MM.1S (cell line): ENCODE measurements at regions not wholly inside any gene's neighbourhood (a gene's known extent, or its start where the extent isn't known, plus 50 kb on each side); places are given as distances from the start of the nearest gene placed in this dataset.

Experiments
- DNase-seq: peaks from one replicate; pipeline ENCODE4 v3.0.0-alpha.2; 2015
- H2AFZ ChIP-seq: fragments of 300-600 bp; sonication (generic); 2 replicates; pipeline ENCODE4 v1.6.0; 2016; ENCODE audit warnings: antibody characterized with exemption, low read length
- H3F3A ChIP-seq: fragments of 300-600 bp; sonication (generic); 2 replicates; pipeline ENCODE4 v1.6.1; 2016; ENCODE audit warnings: mild to moderate bottlenecking, antibody characterized with exemption, low read length, moderate library complexity, mixed read lengths; ENCODE audit not compliant: insufficient read depth
- H3K27ac ChIP-seq: fragments of 300-600 bp; sonication (generic); 2 replicates; pipeline ENCODE4 v1.5.1; 2016; ENCODE audit warnings: mild to moderate bottlenecking, low read length
- H3K27me3 ChIP-seq: fragments of 300-600 bp; sonication (generic); replicated peaks from 2 replicates; pipeline ENCODE4 v1.6.0; 2016; ENCODE audit warnings: low read length; ENCODE audit not compliant: insufficient read depth
- H3K36me3 ChIP-seq: fragments of 300-600 bp; sonication (generic); replicated peaks from 2 replicates; pipeline ENCODE4 v1.6.1; 2016; ENCODE audit warnings: mild to moderate bottlenecking, low read length, mixed read lengths; ENCODE audit not compliant: insufficient read depth
- H3K4me1 ChIP-seq: fragments of 300-600 bp; sonication (generic); 2 replicates; pipeline ENCODE4 v1.6.1; 2016; ENCODE audit warnings: low read length, mixed read lengths
- H3K4me2 ChIP-seq: fragments of 300-600 bp; sonication (generic); 2 replicates; pipeline ENCODE4 v1.6.0; 2016; ENCODE audit warnings: low read depth, low read length
- H3K4me3 ChIP-seq: fragments of 300-600 bp; sonication (generic); 2 replicates; pipeline ENCODE4 v1.5.1; 2016; ENCODE audit warnings: low read length, mixed read lengths
- H3K79me2 ChIP-seq: fragments of 300-600 bp; sonication (generic); 2 replicates; pipeline ENCODE4 v1.6.1; 2016; ENCODE audit warnings: mixed run types, low read length, mixed read lengths
- H3K9ac ChIP-seq: fragments of 300-600 bp; sonication (generic); 2 replicates; pipeline ENCODE4 v1.6.1; 2016; ENCODE audit warnings: low read length, mixed read lengths
- H3K9me2 ChIP-seq: fragments of 300-600 bp; sonication (generic); replicated peaks from 2 replicates; pipeline ENCODE4 v1.6.1; 2016; ENCODE audit warnings: mild to moderate bottlenecking, low read length, mixed read lengths; ENCODE audit not compliant: insufficient read depth
- H3K9me3 ChIP-seq: fragments of 300-600 bp; sonication (generic); replicated peaks from 2 replicates; pipeline ENCODE4 v1.6.1; 2016; ENCODE audit warnings: mild to moderate bottlenecking, low read length, mixed read lengths; ENCODE audit not compliant: insufficient read depth
- H4K20me1 ChIP-seq: fragments of 300-600 bp; sonication (generic); 2 replicates; pipeline ENCODE4 v1.6.1; 2016; ENCODE audit warnings: mild to moderate bottlenecking, low read length, moderate library complexity, mixed read lengths; ENCODE audit not compliant: insufficient read depth
- CTCF ChIP-seq: fragments of 300-600 bp; sonication (generic); IDR thresholded peaks from 2 replicates; pipeline ENCODE4 v1.5.1; 2016; ENCODE audit warnings: antibody characterized with exemption, low read length, mixed read lengths
- EZH2 ChIP-seq: fragments of 300-600 bp; sonication (generic); optimal IDR thresholded peaks from 2 replicates; pipeline ENCODE3; 2017; ENCODE audit warnings: low read depth, mild to moderate bottlenecking, antibody characterized with exemption, low read length, mixed read lengths
- EZH2phosphoT487 ChIP-seq: fragments of 300-600 bp; sonication (generic); IDR thresholded peaks from 2 replicates; pipeline ENCODE4 v1.6.1; 2018; ENCODE audit warnings: antibody characterized with exemption, low read length

- H3K9me2 ChIP-seq = no peaks in the 10 kb centered on the region
- H3K4me1 ChIP-seq = peaks cover 8% of the 10 kb centered on the region; the same call in 1 of the 2 replicates
- no peaks in the 10 kb centered on the region for H3K79me2 ChIP-seq
- no peak overlapping the region for H3K4me3 ChIP-seq
- H3K36me3 ChIP-seq = no peaks in the 10 kb centered on the region
- H4K20me1 ChIP-seq = no peaks in the 10 kb centered on the region
- H3K9ac ChIP-seq = no peak overlapping the region
- no peaks in the 10 kb centered on the region for H3K9me3 ChIP-seq
- DNase-seq = no peak
- no peak overlapping the region for H2AFZ ChIP-seq
- H3K27ac ChIP-seq = no peak overlapping the region
- H3K27me3 ChIP-seq = 0 out of 2 replicates have a peak, but pooled peaks cover 4% of the 10 kb centered on the region
- H3K4me2 ChIP-seq = no peak overlapping the region
- no peaks in the 10 kb centered on the region for H3F3A ChIP-seq
- TF ChIP-seq EZH2 = no peak
- no peak for TF ChIP-seq EZH2phosphoT487
- no peak for TF ChIP-seq CTCF
These were observed 217.8 kb downstream of the AKAP7 start for GRCh38 chr6:131353106-131353505.

- no peak overlapping the region for H3K4me3 ChIP-seq
- TF ChIP-seq EZH2phosphoT487 = no peak
- no peak for TF ChIP-seq EZH2
- no peak for TF ChIP-seq CTCF
- no peak for DNase-seq
- H3K36me3 ChIP-seq = no peaks in the 10 kb centered on the region
- H3F3A ChIP-seq = no peaks in the 10 kb centered on the region
- H3K9me3 ChIP-seq = no peaks in the 10 kb centered on the region
- H3K4me2 ChIP-seq = no peak overlapping the region
- H3K27me3 ChIP-seq = no peaks in the 10 kb centered on the region
- H3K9me2 ChIP-seq = no peaks in the 10 kb centered on the region
- no peaks in the 10 kb centered on the region for H3K79me2 ChIP-seq
- no peak overlapping the region for H3K27ac ChIP-seq
- peaks cover 4% of the 10 kb centered on the region; the same call in 1 of the 2 replicates for H3K4me1 ChIP-seq
- no peak overlapping the region for H2AFZ ChIP-seq
- no peak overlapping the region for H3K9ac ChIP-seq
- no peaks in the 10 kb centered on the region for H4K20me1 ChIP-seq
These were observed 218.6 kb downstream of the AKAP7 start for GRCh38 chr6:131353876-131354275.

GRCh38 chr6:131354356-131354755 is 218.7 kb upstream of the ARG1 start:
- Histone ChIP-seq H3K4me2 (no peak overlapping the region), H3K79me2 (no peaks in the 10 kb centered on the region), H3K9me2 (no peaks in the 10 kb centered on the region), H3K27me3 (no peaks in the 10 kb centered on the region), H3K9me3 (no peaks in the 10 kb centered on the region), H4K20me1 (no peaks in the 10 kb centered on the region), H3K4me3 (no peak overlapping the region), H3K27ac (no peak overlapping the region), H3K9ac (no peak overlapping the region), H3F3A (no peaks in the 10 kb centered on the region), H3K4me1 (no peaks in the 10 kb centered on the region), H2AFZ (no peak overlapping the region), H3K36me3 (no peaks in the 10 kb centered on the region)
- no peak for TF ChIP-seq CTCF
- no peak for TF ChIP-seq EZH2
- TF ChIP-seq EZH2phosphoT487 = no peak
- DNase-seq = no peak
